HG03108 (cell line): ENCODE measurements at regions not wholly inside any gene's neighbourhood (a gene's known extent, or its start where the extent isn't known, plus 50 kb on each side); places are given as distances from the start of the nearest gene placed in this dataset.

Experiments used
- ATAC-seq: cut with Tn5 transposase; IDR thresholded peaks from one replicate; pipeline ENCODE4 v1.9.1; 2021; ENCODE audit warnings: moderate library complexity; ENCODE audit not compliant: unreplicated experiment

GRCh38 chr20:40925829-40926510, 102.7 kb upstream of the TOP1 start:
- no peak for ATAC-seq

GRCh38 chr20:40926928-40927327, 101.7 kb upstream of the TOP1 start:
- no peak for ATAC-seq

- no peak for ATAC-seq
These were observed 98.1 kb upstream of the TOP1 start for GRCh38 chr20:40930561-40930960.

GRCh38 chr20:40931410-40932044, 97.1 kb upstream of the TOP1 start:
- ATAC-seq, result no peak

GRCh38 chr20:40932436-40932835, 96.2 kb upstream of the TOP1 start:
- no peak for ATAC-seq

- ATAC-seq, result no peak
These were observed 94.9 kb upstream of the TOP1 start for GRCh38 chr20:40933758-40934157.

GRCh38 chr20:40938020-40938419, 90.6 kb upstream of the TOP1 start:
- no peak for ATAC-seq

GRCh38 chr20:40939667-40940066, 89.0 kb upstream of the TOP1 start:
- ATAC-seq, result no peak

GRCh38 chr20:40941133-40941610, 87.5 kb upstream of the TOP1 start:
- ATAC-seq, result no peak

- no peak for ATAC-seq
These were observed 86.6 kb upstream of the TOP1 start for GRCh38 chr20:40942006-40942405.

GRCh38 chr20:40942775-40943174, 85.8 kb upstream of the TOP1 start:
- ATAC-seq, result no peak

- ATAC-seq, result no peak
These were observed 85.0 kb upstream of the TOP1 start for GRCh38 chr20:40943591-40943990.

GRCh38 chr20:40945189-40945588, 83.4 kb upstream of the TOP1 start:
- ATAC-seq, result no peak

GRCh38 chr20:40945754-40946450, 82.7 kb upstream of the TOP1 start:
- no peak for ATAC-seq

GRCh38 chr20:40946451-40946850, 82.2 kb upstream of the TOP1 start:
- ATAC-seq, result no peak

- no peak for ATAC-seq
These were observed 80.0 kb upstream of the TOP1 start for GRCh38 chr20:40948465-40949267.

- no peak for ATAC-seq
These were observed 79.3 kb upstream of the TOP1 start for GRCh38 chr20:40949346-40949745.

- ATAC-seq, result no peak
These were observed 76.5 kb upstream of the TOP1 start for GRCh38 chr20:40952136-40952535.

- no peak for ATAC-seq
These were observed 75.2 kb upstream of the TOP1 start for GRCh38 chr20:40953416-40953815.

- no peak for ATAC-seq
These were observed 74.8 kb upstream of the TOP1 start for GRCh38 chr20:40953856-40954255.

GRCh38 chr20:40954521-40955165, 74.0 kb upstream of the TOP1 start:
- ATAC-seq, result no peak
